ENCODE measurements at regions not wholly inside any gene's neighbourhood (a gene's known extent, or its start where the extent isn't known, plus 50 kb on each side); places are given as distances from the start of the nearest gene placed in this dataset.
A peak's percentile ranks its signal among the peaks of the same experiment; 100 is the strongest.

GRCh38 chr4:146053891-146054290 lies 115.3 kb upstream of the ZNF827 start:
- no peaks in the 10 kb centered on the region for H3K36me3 Mint-ChIP-seq (ENCODE audit: low read depth, unreplicated experiment)
- H3K27ac Mint-ChIP-seq (ENCODE audit: unreplicated experiment) = no peak overlapping the region
- H3K27me3 ChIP-seq (ENCODE audit: insufficient read depth, low read length) = no peaks in the 10 kb centered on the region
- H2AFZ ChIP-seq (ENCODE audit: low read depth, low read length) = no peak overlapping the region
- no peak overlapping the region for H3K4me3 ChIP-seq (ENCODE audit: insufficient read depth, low read depth, low read length)
- no peaks in the 10 kb centered on the region for H3K36me3 ChIP-seq (ENCODE audit: insufficient read depth, low read length)
- TF ChIP-seq EZH2 (IDR thresholded peaks at IDR 0.05; ENCODE audit: insufficient read depth, low read length) (no peak), CTCF (IDR thresholded peaks at IDR 0.05; ENCODE audit: insufficient read depth, low read depth, low read length) (no peak)
- no peaks in the 10 kb centered on the region for H3K9me3 Mint-ChIP-seq (ENCODE audit: unreplicated experiment)
- peaks cover 31% of the 10 kb centered on the region for H3K4me1 ChIP-seq (ENCODE audit: insufficient read depth, low read length)
- peak; percentile 35 for DNase-seq (ENCODE audit: low read depth)
- H3K27me3 Mint-ChIP-seq (ENCODE audit: low read depth, unreplicated experiment) = peaks cover 4% of the 10 kb centered on the region
- H3K79me2 ChIP-seq (ENCODE audit: insufficient read depth, low read length) = no peaks in the 10 kb centered on the region
- H3K4me1 Mint-ChIP-seq (ENCODE audit: low read depth, unreplicated experiment) = peaks cover 28% of the 10 kb centered on the region
- FAIRE-seq = no peak
- H3K27ac ChIP-seq (ENCODE audit: low read depth, low read length) = no peak overlapping the region
- H4K20me1 ChIP-seq (ENCODE audit: insufficient read depth, low read length) = no peaks in the 10 kb centered on the region
- no peak overlapping the region for H3K4me3 Mint-ChIP-seq (ENCODE audit: unreplicated experiment)
- H3K9ac ChIP-seq (ENCODE audit: low read length) = no peak overlapping the region
- H3K4me2 ChIP-seq (ENCODE audit: low read length) = peak overlapping the region; percentile 0
- no peaks in the 10 kb centered on the region for H3K9me3 ChIP-seq (ENCODE audit: insufficient read depth, low read depth, low read length)

- TF ChIP-seq CTCF (IDR thresholded peaks at IDR 0.05; ENCODE audit: insufficient read depth, low read depth, low read length) (no peak), EZH2 (IDR thresholded peaks at IDR 0.05; ENCODE audit: insufficient read depth, low read length) (no peak)
- H3K4me1 Mint-ChIP-seq (ENCODE audit: low read depth, unreplicated experiment) = peaks cover 28% of the 10 kb centered on the region
- Histone ChIP-seq H3K36me3 (ENCODE audit: insufficient read depth, low read length) (no peaks in the 10 kb centered on the region), H3K4me1 (ENCODE audit: insufficient read depth, low read length) (peaks cover 31% of the 10 kb centered on the region), H2AFZ (ENCODE audit: low read depth, low read length) (no peak overlapping the region), H3K9me3 (ENCODE audit: insufficient read depth, low read depth, low read length) (peaks cover 3% of the 10 kb centered on the region), H3K4me3 (ENCODE audit: insufficient read depth, low read depth, low read length) (no peak overlapping the region), H3K9ac (ENCODE audit: low read length) (peak overlapping the region; percentile 22), H4K20me1 (ENCODE audit: insufficient read depth, low read length) (no peaks in the 10 kb centered on the region), H3K27me3 (ENCODE audit: insufficient read depth, low read length) (no peaks in the 10 kb centered on the region), H3K79me2 (ENCODE audit: insufficient read depth, low read length) (no peaks in the 10 kb centered on the region), H3K27ac (ENCODE audit: low read depth, low read length) (peak overlapping the region; percentile 73), H3K4me2 (ENCODE audit: low read length) (peak overlapping the region; percentile 75)
- peak overlapping the region; percentile 23 for H3K27ac Mint-ChIP-seq (ENCODE audit: unreplicated experiment)
- H3K9me3 Mint-ChIP-seq (ENCODE audit: unreplicated experiment) = peaks cover 9% of the 10 kb centered on the region
- no peak overlapping the region for H3K4me3 Mint-ChIP-seq (ENCODE audit: unreplicated experiment)
- FAIRE-seq (peak; percentile 76), DNase-seq (ENCODE audit: low read depth) (peak; percentile 72)
- peaks cover 5% of the 10 kb centered on the region for H3K27me3 Mint-ChIP-seq (ENCODE audit: low read depth, unreplicated experiment)
- no peaks in the 10 kb centered on the region for H3K36me3 Mint-ChIP-seq (ENCODE audit: low read depth, unreplicated experiment)
These were observed 113.2 kb upstream of the ZNF827 start for GRCh38 chr4:146051728-146052391.

- Histone ChIP-seq H3K4me3 (ENCODE audit: insufficient read depth, low read depth, low read length) (no peak overlapping the region), H3K9ac (ENCODE audit: low read length) (peak overlapping the region; percentile 22), H3K4me1 (ENCODE audit: insufficient read depth, low read length) (peaks cover 31% of the 10 kb centered on the region), H3K27me3 (ENCODE audit: insufficient read depth, low read length) (no peaks in the 10 kb centered on the region), H4K20me1 (ENCODE audit: insufficient read depth, low read length) (no peaks in the 10 kb centered on the region), H3K36me3 (ENCODE audit: insufficient read depth, low read length) (no peaks in the 10 kb centered on the region), H2AFZ (ENCODE audit: low read depth, low read length) (no peak overlapping the region), H3K27ac (ENCODE audit: low read depth, low read length) (peak overlapping the region; percentile 73), H3K9me3 (ENCODE audit: insufficient read depth, low read depth, low read length) (peaks cover 3% of the 10 kb centered on the region), H3K79me2 (ENCODE audit: insufficient read depth, low read length) (no peaks in the 10 kb centered on the region), H3K4me2 (ENCODE audit: low read length) (peak overlapping the region; percentile 75)
- no peak for TF ChIP-seq CTCF (IDR thresholded peaks at IDR 0.05; ENCODE audit: insufficient read depth, low read depth, low read length)
- TF ChIP-seq EZH2 (IDR thresholded peaks at IDR 0.05; ENCODE audit: insufficient read depth, low read length) = no peak
- Mint-ChIP-seq H3K36me3 (ENCODE audit: low read depth, unreplicated experiment) (no peaks in the 10 kb centered on the region), H3K27me3 (ENCODE audit: low read depth, unreplicated experiment) (peaks cover 5% of the 10 kb centered on the region), H3K9me3 (ENCODE audit: unreplicated experiment) (peaks cover 10% of the 10 kb centered on the region), H3K4me1 (ENCODE audit: low read depth, unreplicated experiment) (peaks cover 28% of the 10 kb centered on the region), H3K4me3 (ENCODE audit: unreplicated experiment) (no peak overlapping the region), H3K27ac (ENCODE audit: unreplicated experiment) (no peak overlapping the region)
- no peak for DNase-seq (ENCODE audit: low read depth)
- no peak for FAIRE-seq
These were observed 112.6 kb upstream of the ZNF827 start for GRCh38 chr4:146051223-146051622.
